ENCODE measurements at regions not wholly inside any gene's neighbourhood (a gene's known extent, or its start where the extent isn't known, plus 50 kb on each side); places are given as distances from the start of the nearest gene placed in this dataset.

GRCh38 chr14:21840765-21841164 is 167.1 kb upstream of the OR4E1 start:
- H3K27ac ChIP-seq = no peak overlapping the region
- H3K4me3 ChIP-seq = no peak overlapping the region
- H3K4me1 ChIP-seq = no peaks in the 10 kb centered on the region
- TF ChIP-seq POLR2A (IDR thresholded peaks at IDR 0.05) (no peak), POLR2AphosphoS5 (IDR thresholded peaks at IDR 0.05; ENCODE audit: insufficient read depth in 1 of 2, low read depth in 1 of 2) (no peak)
- TF ChIP-seq, protein P1, sequence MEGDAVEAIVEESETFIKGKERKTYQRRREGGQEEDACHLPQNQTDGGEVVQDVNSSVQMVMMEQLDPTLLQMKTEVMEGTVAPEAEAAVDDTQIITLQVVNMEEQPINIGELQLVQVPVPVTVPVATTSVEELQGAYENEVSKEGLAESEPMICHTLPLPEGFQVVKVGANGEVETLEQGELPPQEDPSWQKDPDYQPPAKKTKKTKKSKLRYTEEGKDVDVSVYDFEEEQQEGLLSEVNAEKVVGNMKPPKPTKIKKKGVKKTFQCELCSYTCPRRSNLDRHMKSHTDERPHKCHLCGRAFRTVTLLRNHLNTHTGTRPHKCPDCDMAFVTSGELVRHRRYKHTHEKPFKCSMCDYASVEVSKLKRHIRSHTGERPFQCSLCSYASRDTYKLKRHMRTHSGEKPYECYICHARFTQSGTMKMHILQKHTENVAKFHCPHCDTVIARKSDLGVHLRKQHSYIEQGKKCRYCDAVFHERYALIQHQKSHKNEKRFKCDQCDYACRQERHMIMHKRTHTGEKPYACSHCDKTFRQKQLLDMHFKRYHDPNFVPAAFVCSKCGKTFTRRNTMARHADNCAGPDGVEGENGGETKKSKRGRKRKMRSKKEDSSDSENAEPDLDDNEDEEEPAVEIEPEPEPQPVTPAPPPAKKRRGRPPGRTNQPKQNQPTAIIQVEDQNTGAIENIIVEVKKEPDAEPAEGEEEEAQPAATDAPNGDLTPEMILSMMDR (IDR thresholded peaks at IDR 0.05) = no peak
- H3K9me3 ChIP-seq = no peaks in the 10 kb centered on the region
- no peaks in the 10 kb centered on the region for H3K27me3 ChIP-seq
- H3K36me3 ChIP-seq = no peaks in the 10 kb centered on the region
- intact Hi-C loops (cut with DNase I) = no loop called here
- DNase-seq (ENCODE audit: extremely low spot score in 2 of 2) = no peak

DNA sequence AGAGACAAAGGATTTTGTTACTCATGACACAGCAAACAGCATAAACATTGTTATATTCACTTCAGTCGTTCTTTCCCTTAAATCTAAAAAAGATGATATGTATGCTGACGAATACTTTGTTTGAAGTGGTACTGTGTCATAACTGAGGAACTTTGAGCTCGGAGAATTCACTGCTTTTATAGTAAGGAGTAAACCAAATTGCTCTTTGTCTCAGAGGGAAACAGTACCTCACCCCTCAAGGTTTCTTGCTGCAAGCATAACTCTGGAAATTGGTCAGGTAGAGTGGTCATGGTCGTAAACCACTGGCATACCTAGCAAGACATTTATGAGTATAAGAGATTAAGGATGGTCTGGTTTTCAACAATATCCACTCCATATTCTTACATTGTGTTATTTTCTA is 160.2 kb upstream of the OR4E1 start:
- Histone ChIP-seq H3K27me3 (no peaks in the 10 kb centered on the region), H3K4me1 (no peaks in the 10 kb centered on the region), H3K27ac (no peak overlapping the region), H3K9me3 (no peaks in the 10 kb centered on the region), H3K36me3 (no peaks in the 10 kb centered on the region), H3K4me3 (no peak overlapping the region)
- TF ChIP-seq, protein P1 (IDR thresholded peaks at IDR 0.05) = no peak
- TF ChIP-seq POLR2A (IDR thresholded peaks at IDR 0.05) (no peak), POLR2AphosphoS5 (IDR thresholded peaks at IDR 0.05; ENCODE audit: insufficient read depth in 1 of 2, low read depth in 1 of 2) (no peak)
- intact Hi-C loops (cut with DNase I) = no loop called here
- no peak for DNase-seq (ENCODE audit: extremely low spot score in 2 of 2)

GRCh38 chr14:21825845-21826244 is 152.2 kb upstream of the OR4E1 start:
- Histone ChIP-seq H3K4me1 (no peaks in the 10 kb centered on the region), H3K36me3 (no peaks in the 10 kb centered on the region), H3K27ac (no peak overlapping the region), H3K9me3 (no peaks in the 10 kb centered on the region), H3K4me3 (no peak overlapping the region), H3K27me3 (no peaks in the 10 kb centered on the region)
- no peak for DNase-seq (ENCODE audit: extremely low spot score in 2 of 2)
- TF ChIP-seq POLR2AphosphoS5 (IDR thresholded peaks at IDR 0.05; ENCODE audit: insufficient read depth in 1 of 2, low read depth in 1 of 2) (no peak), POLR2A (IDR thresholded peaks at IDR 0.05) (no peak)
- TF ChIP-seq, protein P1 (IDR thresholded peaks at IDR 0.05) = no peak
- intact Hi-C loops (cut with DNase I) = no loop called here

- TF ChIP-seq, protein P1 (IDR thresholded peaks at IDR 0.05) = no peak
- no peak for TF ChIP-seq POLR2A (IDR thresholded peaks at IDR 0.05)
- TF ChIP-seq POLR2AphosphoS5 (IDR thresholded peaks at IDR 0.05; ENCODE audit: insufficient read depth in 1 of 2, low read depth in 1 of 2) = no peak
- Histone ChIP-seq H3K4me3 (no peak overlapping the region), H3K9me3 (no peaks in the 10 kb centered on the region), H3K27ac (no peak overlapping the region), H3K27me3 (no peaks in the 10 kb centered on the region), H3K36me3 (no peaks in the 10 kb centered on the region), H3K4me1 (no peaks in the 10 kb centered on the region)
- intact Hi-C loops (cut with DNase I) = no loop called here
- DNase-seq (ENCODE audit: extremely low spot score in 2 of 2) = no peak
Observed at GRCh38 chr14:21825149-21825743, 151.6 kb upstream of the OR4E1 start.

GRCh38 chr14:21822109-21822508 is 148.5 kb upstream of the OR4E1 start:
- TF ChIP-seq, protein P1 (IDR thresholded peaks at IDR 0.05) = no peak
- TF ChIP-seq POLR2A (IDR thresholded peaks at IDR 0.05) (no peak), POLR2AphosphoS5 (IDR thresholded peaks at IDR 0.05; ENCODE audit: insufficient read depth in 1 of 2, low read depth in 1 of 2) (no peak)
- Histone ChIP-seq H3K27me3 (no peaks in the 10 kb centered on the region), H3K4me3 (no peak overlapping the region), H3K27ac (no peak overlapping the region), H3K9me3 (no peaks in the 10 kb centered on the region), H3K36me3 (no peaks in the 10 kb centered on the region), H3K4me1 (no peaks in the 10 kb centered on the region)
- intact Hi-C loops (cut with DNase I) = no loop called here
- no peak for DNase-seq (ENCODE audit: extremely low spot score in 2 of 2)

Measured in vagina (tissue), 2 donors.